HFFc6 (cell line): ENCODE measurements at regions not wholly inside any gene's neighbourhood (a gene's known extent, or its start where the extent isn't known, plus 50 kb on each side); places are given as distances from the start of the nearest gene placed in this dataset.

ENCODE experiments used
- DNase-seq: peaks from one replicate; pipeline ENCODE4 v3.0.0-alpha.2; 2018
- H3K27ac Mint-ChIP-seq: 2 replicates; pipeline ENCODE4 v1.8.0; 2020; ENCODE audit warnings: mild to moderate bottlenecking, mixed read lengths
- H3K27me3 Mint-ChIP-seq: 2 replicates; pipeline ENCODE4 v1.8.0; 2021; ENCODE audit warnings: mild to moderate bottlenecking, moderate library complexity, mixed read lengths; ENCODE audit not compliant: insufficient read depth
- H3K36me3 Mint-ChIP-seq: 2 replicates; pipeline ENCODE4 v1.8.0; 2021; ENCODE audit warnings: low read depth, mixed read lengths
- H3K4me1 Mint-ChIP-seq: 2 replicates; pipeline ENCODE4 v1.8.0; 2020; ENCODE audit warnings: low read depth, mixed read lengths
- H3K4me3 Mint-ChIP-seq: 2 replicates; pipeline ENCODE4 v1.8.0; 2020; ENCODE audit warnings: mild to moderate bottlenecking, moderate library complexity, mixed read lengths
- H3K9me3 Mint-ChIP-seq: 2 replicates; pipeline ENCODE4 v1.8.0; 2020; ENCODE audit warnings: mild to moderate bottlenecking, mixed read lengths
- TF ChIP-seq, protein P1 (sequence below): fragments of 200-600 bp; sonication (generic); IDR thresholded peaks from 2 replicates; pipeline ENCODE4 v1.5.0; 2021; ENCODE audit warnings: antibody characterized with exemption, mild to moderate bottlenecking

DNA sequence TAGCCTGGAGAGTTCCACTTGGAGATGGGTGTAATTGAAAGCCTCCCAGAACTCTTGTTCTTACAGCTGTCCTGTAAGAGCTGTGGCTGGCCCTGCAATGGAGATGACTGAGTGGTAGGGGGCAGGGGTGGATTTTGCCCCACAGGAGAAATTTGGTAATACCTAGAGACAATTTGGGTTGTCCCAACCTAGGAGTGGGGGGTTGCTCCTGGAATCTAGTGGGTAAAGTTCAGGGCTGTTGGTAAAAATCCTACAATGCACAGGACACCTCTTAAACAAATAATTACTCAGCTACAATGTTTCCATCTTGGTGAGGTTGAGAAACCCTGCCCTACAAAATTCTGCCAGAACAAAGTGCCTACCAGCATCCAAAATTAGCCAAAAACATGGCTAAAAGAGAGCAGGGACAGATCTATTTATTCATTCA, 181.1 kb upstream of the SH3BP4 start:
- Mint-ChIP-seq H3K36me3 (no peaks in the 10 kb centered on the region), H3K4me1 (peaks cover 41% of the 10 kb centered on the region), H3K27me3 (peaks cover 15% of the 10 kb centered on the region), H3K9me3 (no peaks in the 10 kb centered on the region), H3K27ac (no peak overlapping the region), H3K4me3 (no peak overlapping the region)
- no peak for DNase-seq
- TF ChIP-seq, protein P1, sequence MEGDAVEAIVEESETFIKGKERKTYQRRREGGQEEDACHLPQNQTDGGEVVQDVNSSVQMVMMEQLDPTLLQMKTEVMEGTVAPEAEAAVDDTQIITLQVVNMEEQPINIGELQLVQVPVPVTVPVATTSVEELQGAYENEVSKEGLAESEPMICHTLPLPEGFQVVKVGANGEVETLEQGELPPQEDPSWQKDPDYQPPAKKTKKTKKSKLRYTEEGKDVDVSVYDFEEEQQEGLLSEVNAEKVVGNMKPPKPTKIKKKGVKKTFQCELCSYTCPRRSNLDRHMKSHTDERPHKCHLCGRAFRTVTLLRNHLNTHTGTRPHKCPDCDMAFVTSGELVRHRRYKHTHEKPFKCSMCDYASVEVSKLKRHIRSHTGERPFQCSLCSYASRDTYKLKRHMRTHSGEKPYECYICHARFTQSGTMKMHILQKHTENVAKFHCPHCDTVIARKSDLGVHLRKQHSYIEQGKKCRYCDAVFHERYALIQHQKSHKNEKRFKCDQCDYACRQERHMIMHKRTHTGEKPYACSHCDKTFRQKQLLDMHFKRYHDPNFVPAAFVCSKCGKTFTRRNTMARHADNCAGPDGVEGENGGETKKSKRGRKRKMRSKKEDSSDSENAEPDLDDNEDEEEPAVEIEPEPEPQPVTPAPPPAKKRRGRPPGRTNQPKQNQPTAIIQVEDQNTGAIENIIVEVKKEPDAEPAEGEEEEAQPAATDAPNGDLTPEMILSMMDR: no peak

DNA sequence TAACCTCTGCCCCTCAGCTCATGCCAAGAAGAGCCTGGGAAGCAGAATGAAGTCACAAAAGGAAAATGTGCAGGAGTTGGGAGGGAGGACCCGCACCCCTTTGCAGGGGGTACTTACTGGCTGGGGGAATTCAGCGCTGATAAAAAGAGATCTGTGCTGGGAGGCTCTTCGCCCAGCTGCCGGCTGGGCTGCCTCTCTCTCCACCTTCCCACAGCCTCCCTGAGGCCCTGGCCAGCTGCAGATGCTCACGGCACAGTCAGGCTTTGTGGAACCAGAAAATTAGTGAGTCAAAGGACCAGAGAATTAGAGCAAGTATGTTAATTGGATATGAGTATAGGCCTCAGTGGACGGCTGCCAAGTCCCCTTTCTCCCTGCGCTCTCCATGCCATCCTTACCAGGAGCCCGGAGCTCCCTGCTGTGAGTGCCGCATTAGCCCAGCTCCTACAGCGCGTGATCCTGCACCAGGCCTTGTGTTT, 181.7 kb upstream of the SH3BP4 start:
- H3K27me3 Mint-ChIP-seq: peaks cover 11% of the 10 kb centered on the region
- no peak overlapping the region for H3K4me3 Mint-ChIP-seq
- H3K27ac Mint-ChIP-seq: no peak overlapping the region
- no peak for DNase-seq
- H3K4me1 Mint-ChIP-seq: peaks cover 41% of the 10 kb centered on the region
- no peaks in the 10 kb centered on the region for H3K9me3 Mint-ChIP-seq
- H3K36me3 Mint-ChIP-seq: no peaks in the 10 kb centered on the region
- TF ChIP-seq, protein P1: no peak

DNA sequence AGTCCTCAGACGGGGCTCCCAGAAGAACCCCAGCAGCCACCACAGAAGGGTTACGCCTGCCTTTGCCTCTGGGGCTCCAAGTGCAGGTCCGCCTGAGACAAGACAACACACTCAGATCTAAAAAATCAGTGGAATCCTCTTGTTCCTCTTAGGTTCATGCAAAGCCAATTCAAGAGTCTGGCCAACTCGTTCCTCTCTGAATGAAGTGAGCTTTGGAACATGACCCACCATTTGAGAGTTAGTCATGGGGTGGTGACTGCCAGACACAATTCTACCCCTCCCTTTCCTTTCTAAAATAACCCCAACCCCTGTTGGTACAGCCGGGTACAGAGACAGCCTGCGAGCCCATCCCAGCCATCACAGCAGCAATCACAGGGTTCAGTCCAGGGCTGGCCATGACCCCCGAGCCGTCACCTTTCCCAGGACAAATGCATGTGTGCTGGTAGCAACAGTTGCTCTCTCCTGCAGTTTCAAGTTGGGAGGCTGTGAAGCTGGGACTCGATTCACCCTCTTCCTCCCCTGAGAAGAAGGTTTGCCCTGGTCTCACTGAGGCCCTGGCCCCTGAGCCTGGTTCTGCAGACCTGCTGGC, 183.1 kb upstream of the SH3BP4 start:
- Mint-ChIP-seq H3K27me3 (peaks cover 8% of the 10 kb centered on the region), H3K4me1 (peaks cover 43% of the 10 kb centered on the region), H3K9me3 (no peaks in the 10 kb centered on the region), H3K4me3 (no peak overlapping the region), H3K27ac (no peak overlapping the region), H3K36me3 (no peaks in the 10 kb centered on the region)
- TF ChIP-seq, protein P1: no peak
- DNase-seq: peak; percentile 10

DNA sequence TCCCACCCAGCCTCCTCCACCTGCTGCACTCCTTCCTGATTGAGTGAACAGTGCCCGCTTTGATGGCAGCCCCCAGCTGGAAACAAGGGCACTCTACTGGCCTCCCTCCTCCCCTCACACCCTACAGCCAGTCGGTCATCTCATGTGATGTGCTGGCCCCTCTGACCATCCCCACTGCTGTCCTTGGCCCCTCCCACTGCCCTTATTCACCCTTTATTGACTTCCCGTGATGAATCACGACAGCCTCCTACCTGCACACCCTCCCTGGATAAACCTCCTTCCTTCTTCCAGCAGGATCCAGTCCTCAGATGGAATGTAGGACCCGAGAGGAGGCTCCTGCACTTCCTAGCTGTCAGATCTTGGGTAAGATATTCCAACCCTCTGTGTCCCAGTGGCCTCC, 186.5 kb upstream of the SH3BP4 start:
- Mint-ChIP-seq H3K27ac (no peak overlapping the region), H3K4me3 (no peak overlapping the region), H3K4me1 (peaks cover 31% of the 10 kb centered on the region), H3K27me3 (peaks cover 4% of the 10 kb centered on the region; the same call in 1 of the 2 replicates), H3K9me3 (peaks cover 6% of the 10 kb centered on the region; the same call in 1 of the 2 replicates), H3K36me3 (no peaks in the 10 kb centered on the region)
- no peak for DNase-seq
- TF ChIP-seq, protein P1: no peak

DNA sequence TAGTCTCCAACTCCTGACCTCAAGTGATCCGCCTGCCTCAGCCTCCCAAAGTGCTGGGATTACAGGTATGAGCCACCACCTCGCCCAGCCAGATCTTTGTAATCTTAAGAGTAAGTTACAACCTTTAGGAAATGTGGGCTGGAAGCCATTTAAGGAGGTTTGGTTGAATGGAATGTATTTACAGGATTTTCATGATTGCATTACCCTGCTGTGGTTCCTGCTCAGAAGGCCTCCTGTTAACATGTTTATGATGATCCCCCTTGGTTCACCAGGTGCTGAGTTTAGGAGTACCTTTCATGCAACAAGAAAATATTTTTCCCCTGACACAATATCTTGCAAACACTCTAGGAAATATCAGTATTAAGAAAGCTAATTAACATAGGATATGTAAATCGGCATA, 187.4 kb upstream of the SH3BP4 start:
- peaks cover 26% of the 10 kb centered on the region for H3K4me1 Mint-ChIP-seq
- H3K4me3 Mint-ChIP-seq: no peak overlapping the region
- peaks cover 4% of the 10 kb centered on the region; the same call in 1 of the 2 replicates for H3K27me3 Mint-ChIP-seq
- DNase-seq: no peak
- peaks cover 11% of the 10 kb centered on the region; the same call in 1 of the 2 replicates for H3K9me3 Mint-ChIP-seq
- no peaks in the 10 kb centered on the region for H3K36me3 Mint-ChIP-seq
- no peak overlapping the region for H3K27ac Mint-ChIP-seq
- TF ChIP-seq, protein P1: no peak
